Breast epithelium (tissue), 4 donors: ENCODE measurements at regions not wholly inside any gene's neighbourhood (a gene's known extent, or its start where the extent isn't known, plus 50 kb on each side); places are given as distances from the start of the nearest gene placed in this dataset.

Experiments used
- DNase-seq, 2 donors: peaks; one replicate each; pipeline ENCODE4 v3.0.0-alpha.2; 2019; ENCODE audit warnings: low spot score in 2 of 2
- H3K27ac ChIP-seq, 2 donors: fragments of 200-600 bp; sonication (generic) in 1 of 2; one replicate each; pipeline ENCODE4 v1.5.1; 2016 to 2019; ENCODE audit warnings: mild to moderate bottlenecking in 1 of 2
- H3K27me3 ChIP-seq, 2 donors: fragments of 200-600 bp; sonication (generic) in 1 of 2; one replicate each; pipeline versions ENCODE4 v1.5.1 to v1.6.0; 2017 to 2019; ENCODE audit warnings: control low read depth in 1 of 2, mild to moderate bottlenecking in 1 of 2
- H3K36me3 ChIP-seq: fragments of 200-600 bp; one replicate; pipeline ENCODE4 v1.5.1; 2019
- H3K4me1 ChIP-seq, 2 donors: fragments of 200-600 bp; sonication (generic); one replicate each; pipeline ENCODE4 v1.5.1; 2016 to 2019; ENCODE audit warnings: control low read depth in 1 of 2
- H3K4me3 ChIP-seq, 3 donors: fragments of 200-600 bp; sonication (generic); 1 replicate in 2 of 3; 2 replicates in 1 of 3; pipeline ENCODE4 v1.5.1; 2016 to 2019; ENCODE audit warnings: mild to moderate bottlenecking in 3 of 3, moderate library complexity in 2 of 3
- H3K9me3 ChIP-seq, 2 donors: fragments of 200-600 bp; sonication (generic) in 1 of 2; one replicate each; pipeline ENCODE4 v1.5.1; 2016 to 2019; ENCODE audit warnings: control low read depth in 1 of 2
- POLR2A ChIP-seq: fragments of 450-650 bp; IDR thresholded peaks from one replicate; pipeline ENCODE4 v1.6.1; 2016; ENCODE audit warnings: antibody characterized with exemption, mild to moderate bottlenecking, moderate library complexity
- POLR2AphosphoS5 ChIP-seq, 3 donors: sonication (generic); formaldehyde crosslinking; IDR thresholded peaks; one replicate each; pipeline ENCODE4 v1.6.1; 2017; ENCODE audit warnings: antibody characterized with exemption in 3 of 3
- intact Hi-C: fragments of 100-400 bp; cut with DNase I; formaldehyde crosslinking; loops from one replicate; pipeline ENCODE4 v1.15.1; 2023; ENCODE audit warnings: low total_unique reads
- TF ChIP-seq, protein P1 (sequence below), 3 donors: fragments of 450-650 bp; IDR thresholded peaks; one replicate each; pipeline ENCODE4 v1.5.1; 2016 to 2017; ENCODE audit warnings: antibody characterized with exemption in 3 of 3, mild to moderate bottlenecking in 3 of 3, moderate library complexity in 3 of 3

DNA sequence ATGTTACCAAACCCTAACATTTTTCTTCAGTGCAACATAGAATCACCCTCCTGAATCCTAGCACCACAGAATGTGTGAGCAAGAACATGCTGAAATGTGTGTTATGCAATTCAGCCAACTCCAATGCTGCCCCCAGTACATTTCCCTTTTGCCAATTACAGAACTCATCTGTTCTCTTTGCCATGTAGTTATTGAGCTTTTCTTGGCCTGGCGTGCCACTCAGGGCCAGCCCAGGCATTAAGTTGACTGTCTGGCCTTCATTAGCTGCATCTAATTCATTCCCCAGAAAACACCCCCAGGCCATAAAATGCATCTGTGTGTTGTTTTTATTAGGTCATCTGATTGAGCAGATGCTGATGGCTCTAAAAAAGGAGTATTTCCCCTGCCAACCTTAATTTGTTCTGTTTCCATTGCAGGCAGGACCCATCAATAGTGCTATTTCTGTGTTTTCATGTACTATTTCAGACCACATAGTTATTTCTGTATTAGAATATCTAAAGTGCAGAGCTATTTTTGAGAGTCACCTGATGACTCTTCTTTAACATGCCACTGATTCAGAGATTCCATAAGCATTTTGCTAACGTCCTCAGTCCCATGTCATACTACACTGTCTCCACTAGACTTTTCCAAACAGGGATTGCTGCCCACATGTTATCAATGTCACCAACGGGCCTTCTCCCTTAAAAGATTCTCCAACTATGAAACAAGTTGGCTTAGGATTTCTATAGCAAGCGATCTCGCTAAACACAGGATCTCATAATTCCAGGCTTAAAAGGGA, 969.7 kb downstream of the CDH11 start:
- H3K4me1 ChIP-seq, result no peaks in the 10 kb centered on the region
- H3K27me3 ChIP-seq, result no peaks in the 10 kb centered on the region
- intact Hi-C loops, result no loop called here
- no peak overlapping the region for H3K4me3 ChIP-seq
- no peaks in the 10 kb centered on the region for H3K9me3 ChIP-seq
- H3K36me3 ChIP-seq, result no peaks in the 10 kb centered on the region
- TF ChIP-seq, protein P1, sequence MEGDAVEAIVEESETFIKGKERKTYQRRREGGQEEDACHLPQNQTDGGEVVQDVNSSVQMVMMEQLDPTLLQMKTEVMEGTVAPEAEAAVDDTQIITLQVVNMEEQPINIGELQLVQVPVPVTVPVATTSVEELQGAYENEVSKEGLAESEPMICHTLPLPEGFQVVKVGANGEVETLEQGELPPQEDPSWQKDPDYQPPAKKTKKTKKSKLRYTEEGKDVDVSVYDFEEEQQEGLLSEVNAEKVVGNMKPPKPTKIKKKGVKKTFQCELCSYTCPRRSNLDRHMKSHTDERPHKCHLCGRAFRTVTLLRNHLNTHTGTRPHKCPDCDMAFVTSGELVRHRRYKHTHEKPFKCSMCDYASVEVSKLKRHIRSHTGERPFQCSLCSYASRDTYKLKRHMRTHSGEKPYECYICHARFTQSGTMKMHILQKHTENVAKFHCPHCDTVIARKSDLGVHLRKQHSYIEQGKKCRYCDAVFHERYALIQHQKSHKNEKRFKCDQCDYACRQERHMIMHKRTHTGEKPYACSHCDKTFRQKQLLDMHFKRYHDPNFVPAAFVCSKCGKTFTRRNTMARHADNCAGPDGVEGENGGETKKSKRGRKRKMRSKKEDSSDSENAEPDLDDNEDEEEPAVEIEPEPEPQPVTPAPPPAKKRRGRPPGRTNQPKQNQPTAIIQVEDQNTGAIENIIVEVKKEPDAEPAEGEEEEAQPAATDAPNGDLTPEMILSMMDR (IDR thresholded peaks at IDR 0.05), result no peak
- TF ChIP-seq POLR2A (no peak), POLR2AphosphoS5 (IDR thresholded peaks at IDR 0.05) (no peak)
- no peak overlapping the region for H3K27ac ChIP-seq
- DNase-seq, result no peak

DNA sequence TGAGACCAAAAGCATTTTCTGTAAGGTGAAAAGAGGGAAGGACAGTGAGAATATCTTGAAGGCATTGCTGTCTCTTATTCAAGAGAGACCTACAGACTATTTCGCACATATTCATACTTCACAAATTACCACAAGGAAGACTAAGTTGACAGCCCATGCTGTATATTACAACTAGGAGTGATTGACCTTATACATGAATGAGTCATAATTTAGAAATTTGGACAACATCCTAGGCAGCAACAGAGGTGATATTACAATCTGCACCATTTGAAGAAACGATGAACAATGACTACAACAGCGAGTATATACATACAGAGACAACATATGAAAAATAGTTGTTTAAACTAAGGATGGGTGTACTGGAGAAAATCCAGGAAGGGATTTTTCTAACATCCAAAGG, 971.7 kb downstream of the CDH11 start:
- Histone ChIP-seq H3K4me3 (no peak overlapping the region), H3K4me1 (no peaks in the 10 kb centered on the region), H3K36me3 (no peaks in the 10 kb centered on the region), H3K9me3 (no peaks in the 10 kb centered on the region), H3K27ac (no peak overlapping the region), H3K27me3 (no peaks in the 10 kb centered on the region)
- intact Hi-C loops, result no loop called here
- TF ChIP-seq POLR2AphosphoS5 (IDR thresholded peaks at IDR 0.05) (no peak), POLR2A (no peak)
- TF ChIP-seq, protein P1 (IDR thresholded peaks at IDR 0.05), result no peak
- no peak for DNase-seq

GRCh38 chr16:64149756-64150155, 972.1 kb downstream of the CDH11 start:
- Histone ChIP-seq H3K9me3 (no peaks in the 10 kb centered on the region), H3K4me1 (no peaks in the 10 kb centered on the region), H3K36me3 (no peaks in the 10 kb centered on the region), H3K4me3 (no peak overlapping the region), H3K27me3 (no peaks in the 10 kb centered on the region), H3K27ac (no peak overlapping the region)
- TF ChIP-seq POLR2AphosphoS5 (IDR thresholded peaks at IDR 0.05), result no peak
- no peak for TF ChIP-seq POLR2A
- TF ChIP-seq, protein P1 (IDR thresholded peaks at IDR 0.05), result no peak
- intact Hi-C loops, result no loop called here
- no peak for DNase-seq

GRCh38 chr16:64148356-64148755, 973.5 kb downstream of the CDH11 start:
- Histone ChIP-seq H3K27me3 (no peaks in the 10 kb centered on the region), H3K9me3 (no peaks in the 10 kb centered on the region), H3K4me1 (no peaks in the 10 kb centered on the region), H3K4me3 (no peak overlapping the region), H3K36me3 (no peaks in the 10 kb centered on the region), H3K27ac (no peak overlapping the region)
- TF ChIP-seq POLR2A (no peak), POLR2AphosphoS5 (IDR thresholded peaks at IDR 0.05) (no peak)
- TF ChIP-seq, protein P1 (IDR thresholded peaks at IDR 0.05), result no peak
- DNase-seq, result no peak
- intact Hi-C loops, result no loop called here

GRCh38 chr16:64147941-64148340, 973.9 kb downstream of the CDH11 start:
- no peaks in the 10 kb centered on the region for H3K9me3 ChIP-seq
- no peak overlapping the region for H3K4me3 ChIP-seq
- no peaks in the 10 kb centered on the region for H3K36me3 ChIP-seq
- no peaks in the 10 kb centered on the region for H3K27me3 ChIP-seq
- TF ChIP-seq, protein P1 (IDR thresholded peaks at IDR 0.05), result no peak
- no peak for TF ChIP-seq POLR2A
- TF ChIP-seq POLR2AphosphoS5 (IDR thresholded peaks at IDR 0.05), result no peak
- intact Hi-C loops, result no loop called here
- no peaks in the 10 kb centered on the region for H3K4me1 ChIP-seq
- DNase-seq, result no peak
- no peak overlapping the region for H3K27ac ChIP-seq
